Osteoblast (primary cell): ENCODE measurements at regions not wholly inside any gene's neighbourhood (a gene's known extent, or its start where the extent isn't known, plus 50 kb on each side); places are given as distances from the start of the nearest gene placed in this dataset.

ENCODE experiments used
- DNase-seq: peaks from one replicate; pipeline ENCODE4 v3.0.0; 2011; ENCODE audit warnings: low spot score, mixed read lengths; ENCODE audit not compliant: insufficient read length; ENCODE audit errors: missing footprints
- H2AFZ ChIP-seq: 2 replicates; pipeline ENCODE4 v1.6.0; 2011; ENCODE audit warnings: mild to moderate bottlenecking, low read length
- H3K27ac ChIP-seq: 2 replicates; pipeline ENCODE4 v1.5.1; 2011; ENCODE audit warnings: mild to moderate bottlenecking, low read depth, low read length, moderate library complexity
- H3K27me3 ChIP-seq: 2 replicates; pipeline ENCODE4 v1.6.0; 2012; ENCODE audit warnings: mild to moderate bottlenecking, control low read depth, inconsistent platforms, low read length, moderate library complexity; ENCODE audit not compliant: insufficient read depth
- H3K36me3 ChIP-seq: 2 replicates; pipeline ENCODE4 v1.5.1; 2011; ENCODE audit warnings: mild to moderate bottlenecking, low read length, control low read depth, moderate library complexity; ENCODE audit not compliant: insufficient read depth
- H3K4me1 ChIP-seq: 2 replicates; pipeline ENCODE4 v1.5.1; 2011; ENCODE audit warnings: mild to moderate bottlenecking, low read length, control low read depth, moderate library complexity; ENCODE audit not compliant: insufficient read depth
- H3K4me2 ChIP-seq: 2 replicates; pipeline ENCODE4 v1.6.0; 2011; ENCODE audit warnings: mild to moderate bottlenecking, low read length; ENCODE audit not compliant: insufficient read depth
- H3K4me3 ChIP-seq: fragments of 200-600 bp; sonication (generic); 3 replicates; pipeline ENCODE4 v1.5.1; 2012; ENCODE audit warnings: mild to moderate bottlenecking, low read length, inconsistent platforms; ENCODE audit not compliant: insufficient read depth
- H3K79me2 ChIP-seq: 2 replicates; pipeline ENCODE4 v1.6.0; 2012; ENCODE audit warnings: mild to moderate bottlenecking, low read length, control low read depth, inconsistent platforms; ENCODE audit not compliant: insufficient read depth
- H3K9me3 ChIP-seq: 2 replicates; pipeline ENCODE4 v1.5.1; 2011; ENCODE audit warnings: low read depth, low read length, control low read depth
- H4K20me1 ChIP-seq: 2 replicates; pipeline ENCODE4 v1.6.0; 2012; ENCODE audit warnings: mild to moderate bottlenecking, low read length, control low read depth; ENCODE audit not compliant: insufficient read depth
- TF ChIP-seq, protein P1 (sequence below): IDR thresholded peaks from 2 replicates; pipeline ENCODE4 v1.5.1; 2011; ENCODE audit warnings: mild to moderate bottlenecking, low read depth, low read length, moderate library complexity; ENCODE audit errors: extremely low read depth

DNA sequence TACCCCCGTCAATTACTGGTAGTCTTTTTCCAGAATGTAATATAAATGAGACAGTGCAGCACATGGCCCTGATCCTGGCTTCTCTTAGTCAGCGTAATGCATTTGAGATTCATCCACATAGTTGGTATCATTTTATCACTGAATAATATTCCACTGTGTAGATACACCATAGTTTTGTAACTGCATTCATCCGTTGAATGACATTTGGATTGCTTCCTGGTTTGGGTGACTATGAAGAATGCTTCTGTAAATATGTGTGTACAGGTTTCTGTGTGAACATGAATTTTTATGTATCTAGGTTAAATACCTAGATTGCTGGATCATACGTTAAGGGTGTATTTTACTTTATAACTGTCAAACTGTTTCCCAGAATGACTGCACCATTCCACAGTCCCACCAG lies 62.6 kb upstream of the STMND1 start:
- Histone ChIP-seq H3K27ac (no peak overlapping the region), H3K4me3 (no peak overlapping the region), H3K79me2 (no peaks in the 10 kb centered on the region), H3K4me2 (no peak overlapping the region), H3K27me3 (peaks cover 5% of the 10 kb centered on the region), H3K36me3 (no peaks in the 10 kb centered on the region), H4K20me1 (no peaks in the 10 kb centered on the region), H2AFZ (no peak overlapping the region), H3K9me3 (no peaks in the 10 kb centered on the region), H3K4me1 (peaks cover 7% of the 10 kb centered on the region)
- TF ChIP-seq, protein P1, sequence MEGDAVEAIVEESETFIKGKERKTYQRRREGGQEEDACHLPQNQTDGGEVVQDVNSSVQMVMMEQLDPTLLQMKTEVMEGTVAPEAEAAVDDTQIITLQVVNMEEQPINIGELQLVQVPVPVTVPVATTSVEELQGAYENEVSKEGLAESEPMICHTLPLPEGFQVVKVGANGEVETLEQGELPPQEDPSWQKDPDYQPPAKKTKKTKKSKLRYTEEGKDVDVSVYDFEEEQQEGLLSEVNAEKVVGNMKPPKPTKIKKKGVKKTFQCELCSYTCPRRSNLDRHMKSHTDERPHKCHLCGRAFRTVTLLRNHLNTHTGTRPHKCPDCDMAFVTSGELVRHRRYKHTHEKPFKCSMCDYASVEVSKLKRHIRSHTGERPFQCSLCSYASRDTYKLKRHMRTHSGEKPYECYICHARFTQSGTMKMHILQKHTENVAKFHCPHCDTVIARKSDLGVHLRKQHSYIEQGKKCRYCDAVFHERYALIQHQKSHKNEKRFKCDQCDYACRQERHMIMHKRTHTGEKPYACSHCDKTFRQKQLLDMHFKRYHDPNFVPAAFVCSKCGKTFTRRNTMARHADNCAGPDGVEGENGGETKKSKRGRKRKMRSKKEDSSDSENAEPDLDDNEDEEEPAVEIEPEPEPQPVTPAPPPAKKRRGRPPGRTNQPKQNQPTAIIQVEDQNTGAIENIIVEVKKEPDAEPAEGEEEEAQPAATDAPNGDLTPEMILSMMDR: no peak
- no peak for DNase-seq

DNA sequence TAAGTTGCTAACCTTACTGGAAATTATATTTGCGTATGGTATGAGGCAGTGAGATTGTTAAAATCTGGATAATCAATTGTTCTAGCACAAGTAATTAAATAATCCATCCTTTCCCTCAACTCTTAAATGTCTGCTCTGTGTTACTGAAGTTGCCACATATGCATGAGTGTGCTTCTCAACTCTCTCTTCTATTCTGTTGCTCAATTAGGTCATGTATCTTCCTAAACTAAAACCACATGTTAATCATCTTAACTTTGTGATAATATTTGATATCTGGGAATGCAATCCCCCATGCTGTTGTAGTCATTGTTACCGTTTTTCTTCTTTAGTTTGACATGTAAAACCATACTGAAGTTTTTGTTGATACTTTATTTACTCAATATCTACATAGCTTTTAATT lies 63.5 kb upstream of the STMND1 start:
- no peak overlapping the region for H3K27ac ChIP-seq
- H3K4me2 ChIP-seq: no peak overlapping the region
- H3K27me3 ChIP-seq: peaks cover 2% of the 10 kb centered on the region
- H3K4me1 ChIP-seq: peaks cover 13% of the 10 kb centered on the region
- H4K20me1 ChIP-seq: no peaks in the 10 kb centered on the region
- no peaks in the 10 kb centered on the region for H3K36me3 ChIP-seq
- H3K79me2 ChIP-seq: no peaks in the 10 kb centered on the region
- H3K4me3 ChIP-seq: no peak overlapping the region
- DNase-seq: no peak
- no peak overlapping the region for H2AFZ ChIP-seq
- no peaks in the 10 kb centered on the region for H3K9me3 ChIP-seq
- TF ChIP-seq, protein P1: no peak

DNA sequence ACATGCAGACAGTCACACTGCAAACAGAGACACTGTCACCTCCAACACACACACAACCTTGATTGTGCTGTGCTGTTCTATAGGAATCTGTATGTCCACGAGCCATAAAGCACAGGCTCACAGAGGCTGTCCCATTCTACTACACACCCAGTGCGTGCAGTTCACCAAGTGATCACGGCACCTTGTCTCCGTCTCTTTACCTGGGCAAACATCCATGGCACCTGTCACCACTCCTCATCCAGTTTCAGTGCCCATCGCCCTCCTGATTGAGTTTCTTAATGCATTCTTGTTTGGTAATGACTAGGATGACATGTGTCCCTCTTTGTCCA lies 65.8 kb upstream of the STMND1 start:
- Histone ChIP-seq H2AFZ (no peak overlapping the region), H3K4me2 (no peak overlapping the region), H3K36me3 (no peaks in the 10 kb centered on the region), H3K4me1 (peaks cover 20% of the 10 kb centered on the region), H3K27ac (no peak overlapping the region), H3K27me3 (peaks cover 2% of the 10 kb centered on the region), H4K20me1 (no peaks in the 10 kb centered on the region), H3K9me3 (no peaks in the 10 kb centered on the region), H3K79me2 (no peaks in the 10 kb centered on the region), H3K4me3 (no peak overlapping the region)
- TF ChIP-seq, protein P1: no peak
- DNase-seq: no peak

DNA sequence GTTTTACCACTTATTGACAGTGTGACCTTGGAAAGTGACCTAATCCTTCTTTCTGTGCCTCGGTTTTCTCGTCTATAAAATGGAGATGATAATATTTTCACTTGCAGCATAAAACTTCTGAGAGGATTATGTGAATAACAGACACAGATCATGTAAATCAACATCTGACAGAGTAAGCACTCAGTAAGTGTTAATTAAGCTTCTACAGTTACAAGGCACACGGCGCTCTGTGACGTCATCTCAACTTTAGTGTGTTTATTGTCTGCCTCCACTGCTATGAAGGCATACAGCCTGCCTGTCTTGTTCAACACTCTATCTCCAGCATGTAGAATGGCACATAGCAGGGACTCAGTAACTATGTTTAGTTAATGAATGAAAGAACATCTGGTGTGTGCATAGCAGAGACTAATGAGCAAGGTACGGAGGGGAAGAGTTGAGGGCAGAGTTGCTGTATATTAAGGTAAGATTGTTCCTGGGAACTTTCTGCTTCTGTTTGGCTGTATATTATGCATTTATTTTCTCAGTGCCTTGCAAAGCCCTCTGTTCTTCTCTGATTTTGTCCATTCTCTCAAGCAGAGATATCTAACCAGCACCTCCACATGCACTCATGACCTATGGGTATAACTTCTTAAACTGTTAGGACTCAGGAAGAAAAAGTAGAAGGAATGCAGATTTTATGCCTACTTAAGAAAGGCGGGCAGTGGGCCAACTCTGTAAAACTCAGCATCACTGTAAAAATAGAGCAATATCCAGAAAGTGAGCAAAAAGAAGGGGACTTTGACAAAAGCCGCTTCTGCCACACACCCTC lies 66.4 kb upstream of the STMND1 start:
- H3K4me2 ChIP-seq: no peak overlapping the region
- H4K20me1 ChIP-seq: no peaks in the 10 kb centered on the region
- TF ChIP-seq, protein P1: no peak
- no peak overlapping the region for H3K27ac ChIP-seq
- H3K36me3 ChIP-seq: no peaks in the 10 kb centered on the region
- no peak overlapping the region for H3K4me3 ChIP-seq
- H3K9me3 ChIP-seq: no peaks in the 10 kb centered on the region
- no peak overlapping the region for H2AFZ ChIP-seq
- H3K4me1 ChIP-seq: peaks cover 20% of the 10 kb centered on the region
- no peak for DNase-seq
- H3K79me2 ChIP-seq: no peaks in the 10 kb centered on the region
- peaks cover 2% of the 10 kb centered on the region for H3K27me3 ChIP-seq
